Brain microvascular endothelial cell (primary cell): ENCODE measurements at regions not wholly inside any gene's neighbourhood (a gene's known extent, or its start where the extent isn't known, plus 50 kb on each side); places are given as distances from the start of the nearest gene placed in this dataset.

Experiments
- DNase-seq: peaks from one replicate; pipeline ENCODE4 v3.0.0-alpha.2; 2020
- H3K27ac ChIP-seq: fragments of 250-450 bp; sonication (Bioruptor Pico); 2 replicates; pipeline ENCODE4 v1.5.1; 2020; ENCODE audit warnings: mild to moderate bottlenecking, moderate library complexity
- H3K27me3 ChIP-seq: fragments of 250-450 bp; sonication (Bioruptor Pico); replicated peaks from 2 replicates; pipeline ENCODE4 v1.5.1; 2020; ENCODE audit warnings: mild to moderate bottlenecking
- H3K36me3 ChIP-seq: fragments of 250-450 bp; sonication (Bioruptor Pico); replicated peaks from 2 replicates; pipeline ENCODE4 v1.5.1; 2020; ENCODE audit warnings: mild to moderate bottlenecking
- H3K4me3 ChIP-seq: 2 replicates; pipeline ENCODE4 v1.5.1; 2011; ENCODE audit warnings: low read depth, mild to moderate bottlenecking, control low read depth, low read length, moderate library complexity
- CTCF ChIP-seq: IDR thresholded peaks from 2 replicates; pipeline ENCODE4 v1.5.1; 2011; ENCODE audit warnings: low read depth, mild to moderate bottlenecking, moderate library complexity, low read length, control low read depth, inconsistent platforms; ENCODE audit errors: missing control alignments
- in situ Hi-C: cut with HindIII; loops from 2 replicates; pipeline ENCODE4 v1.10.0; 2017; ENCODE audit warnings: low sequenced_read_pairs, low pct_ligation_motif_present

- Histone ChIP-seq H3K27ac (no peak overlapping the region), H3K4me3 (no peak overlapping the region), H3K27me3 (no peaks in the 10 kb centered on the region), H3K36me3 (no peaks in the 10 kb centered on the region)
- TF ChIP-seq CTCF = no peak
- in situ Hi-C loops = no loop called here
- DNase-seq = no peak
Measured at GRCh38 chr3:168859574-168859973, 763.9 kb upstream of the GOLIM4 start.

GRCh38 chr3:168859143-168859542 lies 763.4 kb upstream of the GOLIM4 start:
- H3K4me3 ChIP-seq = no peak overlapping the region
- no peak for DNase-seq
- in situ Hi-C loops = no loop called here
- no peak for TF ChIP-seq CTCF
- no peak overlapping the region for H3K27ac ChIP-seq
- H3K36me3 ChIP-seq = no peaks in the 10 kb centered on the region
- no peaks in the 10 kb centered on the region for H3K27me3 ChIP-seq

GRCh38 chr3:168858327-168858726 lies 762.6 kb upstream of the GOLIM4 start:
- no peaks in the 10 kb centered on the region for H3K27me3 ChIP-seq
- TF ChIP-seq CTCF = no peak

GRCh38 chr3:168850109-168850508 lies 754.4 kb upstream of the GOLIM4 start:
- no peak for DNase-seq
- Histone ChIP-seq H3K27me3 (no peaks in the 10 kb centered on the region), H3K36me3 (no peaks in the 10 kb centered on the region), H3K27ac (no peak overlapping the region), H3K4me3 (no peak overlapping the region)
- in situ Hi-C loops = no loop called here
- no peak for TF ChIP-seq CTCF

More at GRCh38 chr3:168858327-168858726, 762.6 kb upstream of the GOLIM4 start:
- Histone ChIP-seq H3K4me3 (no peak overlapping the region), H3K27ac (no peak overlapping the region), H3K36me3 (no peaks in the 10 kb centered on the region)
- no peak for DNase-seq
- in situ Hi-C loops = no loop called here

GRCh38 chr3:168847291-168847883 lies 751.7 kb upstream of the GOLIM4 start:
- peak; percentile 57 for TF ChIP-seq CTCF
- DNase-seq = peak; percentile 46
- Histone ChIP-seq H3K27ac (no peak overlapping the region), H3K36me3 (no peaks in the 10 kb centered on the region), H3K27me3 (no peaks in the 10 kb centered on the region), H3K4me3 (no peak overlapping the region)
- in situ Hi-C loops = no loop called here

- Histone ChIP-seq H3K27me3 (no peaks in the 10 kb centered on the region), H3K27ac (no peak overlapping the region), H3K36me3 (no peaks in the 10 kb centered on the region), H3K4me3 (no peak overlapping the region)
- TF ChIP-seq CTCF = no peak
- in situ Hi-C loops = no loop called here
- DNase-seq = no peak
Measured at GRCh38 chr3:168844894-168845482, 749.3 kb upstream of the GOLIM4 start.
